NB4 (cell line): ENCODE measurements at regions not wholly inside any gene's neighbourhood (a gene's known extent, or its start where the extent isn't known, plus 50 kb on each side); places are given as distances from the start of the nearest gene placed in this dataset.

Experiments
- CTCF ChIP-seq: IDR thresholded peaks from one replicate; pipeline ENCODE4 v1.5.1; 2012; ENCODE audit warnings: low read depth, low read length
- MYC ChIP-seq: IDR thresholded peaks from 2 replicates; pipeline ENCODE4 v1.6.1; 2011; ENCODE audit warnings: low read depth, low read length
- POLR2A ChIP-seq: IDR thresholded peaks from 2 replicates; pipeline ENCODE4 v1.6.1; 2011; ENCODE audit warnings: mild to moderate bottlenecking; ENCODE audit not compliant: insufficient read length; ENCODE audit errors: extremely low read depth
- TF ChIP-seq, protein P1 (sequence below): IDR thresholded peaks from 2 replicates; pipeline ENCODE4 v1.6.1; 2011; ENCODE audit warnings: low read depth, low read length

GRCh38 chr10:109778993-109779392 lies 144.3 kb downstream of the XPNPEP1 start:
- TF ChIP-seq CTCF (no peak), POLR2A (no peak), MYC (no peak)
- TF ChIP-seq, protein P1, sequence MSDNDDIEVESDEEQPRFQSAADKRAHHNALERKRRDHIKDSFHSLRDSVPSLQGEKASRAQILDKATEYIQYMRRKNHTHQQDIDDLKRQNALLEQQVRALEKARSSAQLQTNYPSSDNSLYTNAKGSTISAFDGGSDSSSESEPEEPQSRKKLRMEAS: no peak
